ENCODE measurements at regions not wholly inside any gene's neighbourhood (a gene's known extent, or its start where the extent isn't known, plus 50 kb on each side); places are given as distances from the start of the nearest gene placed in this dataset.

DNA sequence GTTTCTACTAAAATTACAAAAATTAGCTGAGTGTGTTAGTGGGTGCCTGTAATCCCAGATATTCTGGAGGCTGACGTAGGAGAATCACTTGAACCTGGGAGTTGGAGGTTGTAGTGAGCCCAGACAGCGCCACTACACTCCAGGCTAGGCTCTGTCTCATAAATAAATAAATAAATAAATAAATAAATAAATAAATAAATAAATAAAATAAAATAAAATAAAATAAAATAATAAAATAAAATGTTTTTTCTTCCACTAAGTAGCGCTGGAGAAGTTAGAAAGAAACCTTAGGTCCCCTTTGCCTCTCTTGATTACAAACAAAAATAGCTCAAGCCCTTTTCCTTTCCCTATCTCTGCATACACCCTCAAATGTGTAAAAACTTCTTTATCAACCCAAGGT, 525.9 kb downstream of the IPMK start:
- Histone ChIP-seq H3K9ac (no peak overlapping the region), H3K4me3 (no peak overlapping the region), H3K27me3 (no peaks in the 10 kb centered on the region), H3K27ac (no peak overlapping the region), H4K20me1 (no peaks in the 10 kb centered on the region), H3K4me2 (no peak overlapping the region), H3K4me1 (no peaks in the 10 kb centered on the region), H3K9me3 (no peaks in the 10 kb centered on the region), H3K36me3 (no peaks in the 10 kb centered on the region)
- TF ChIP-seq Cebpa-rat (IDR thresholded peaks at IDR 0.05): no peak

DNA sequence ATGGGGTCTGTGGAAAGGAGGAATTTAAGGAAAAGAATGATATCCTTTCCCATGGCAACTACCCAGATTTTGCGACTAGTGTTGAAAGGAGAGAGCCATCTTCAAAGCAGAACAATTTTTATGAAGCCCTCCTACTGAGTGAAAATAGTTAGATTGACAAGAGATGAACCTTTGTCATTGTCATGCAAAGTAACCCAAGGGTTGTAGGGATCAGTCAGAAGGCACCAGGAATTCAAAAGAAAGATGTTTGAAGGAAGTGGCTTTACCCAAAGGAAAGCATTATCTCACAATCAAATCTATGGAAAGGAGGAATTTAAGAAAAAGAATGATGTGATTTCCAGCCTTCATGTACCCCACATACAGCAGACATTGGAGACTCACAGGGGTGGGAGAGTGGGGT, 544.4 kb downstream of the IPMK start:
- H3K36me3 ChIP-seq: no peaks in the 10 kb centered on the region
- H4K20me1 ChIP-seq: no peaks in the 10 kb centered on the region
- no peak for TF ChIP-seq Cebpa-rat (IDR thresholded peaks at IDR 0.05)
- H3K4me1 ChIP-seq: no peaks in the 10 kb centered on the region
- no peaks in the 10 kb centered on the region for H3K27me3 ChIP-seq
- no peak overlapping the region for H3K4me3 ChIP-seq
- H3K9me3 ChIP-seq: no peaks in the 10 kb centered on the region
- H3K4me2 ChIP-seq: no peak overlapping the region
- H3K9ac ChIP-seq: no peak overlapping the region
- no peak overlapping the region for H3K27ac ChIP-seq

DNA sequence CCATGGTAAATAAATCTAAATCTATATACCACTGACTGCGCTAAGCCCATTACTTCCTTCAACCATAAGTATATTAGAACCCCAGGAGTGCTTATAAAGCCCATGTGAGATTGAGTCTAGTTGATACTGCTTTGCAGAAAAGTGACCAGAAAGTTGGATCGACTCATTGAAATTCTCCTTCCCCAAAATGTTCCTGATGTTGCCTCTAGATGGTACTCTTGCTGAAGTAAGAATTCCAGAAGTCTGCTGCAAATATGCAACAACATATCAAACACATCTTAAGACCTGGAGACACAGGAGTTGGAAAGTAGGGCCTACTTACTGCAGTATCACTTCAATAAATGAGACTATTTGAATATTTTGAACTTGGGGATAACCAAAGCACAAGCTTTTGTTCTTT, 550.8 kb downstream of the IPMK start:
- no peak overlapping the region for H3K4me3 ChIP-seq
- H3K27ac ChIP-seq: no peak overlapping the region
- H3K4me2 ChIP-seq: no peak overlapping the region
- no peaks in the 10 kb centered on the region for H4K20me1 ChIP-seq
- no peaks in the 10 kb centered on the region for H3K36me3 ChIP-seq
- no peaks in the 10 kb centered on the region for H3K9me3 ChIP-seq
- H3K9ac ChIP-seq: no peak overlapping the region
- H3K27me3 ChIP-seq: no peaks in the 10 kb centered on the region
- TF ChIP-seq Cebpa-rat (IDR thresholded peaks at IDR 0.05): no peak
- no peaks in the 10 kb centered on the region for H3K4me1 ChIP-seq

DNA sequence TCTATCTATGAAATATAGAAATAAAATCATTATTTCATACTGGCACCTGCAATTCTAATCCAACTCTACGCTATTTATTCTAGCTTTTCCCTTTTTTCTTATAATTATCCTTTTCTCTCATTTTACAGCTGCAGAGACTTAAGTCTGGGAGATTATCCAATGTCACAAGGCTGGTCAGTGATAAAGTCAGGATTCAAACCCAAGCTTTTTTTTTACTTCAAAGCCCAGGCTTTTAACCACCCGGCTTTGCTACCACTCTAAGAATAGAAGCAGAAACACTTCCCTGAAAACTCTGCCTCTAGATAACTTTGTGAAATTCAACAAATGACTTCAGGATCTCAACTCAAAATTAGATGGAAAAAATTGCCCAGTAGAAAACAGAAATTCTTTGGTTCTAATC, 552.5 kb downstream of the IPMK start:
- Histone ChIP-seq H4K20me1 (no peaks in the 10 kb centered on the region), H3K9ac (no peak overlapping the region), H3K4me2 (no peak overlapping the region), H3K4me1 (no peaks in the 10 kb centered on the region), H3K27me3 (no peaks in the 10 kb centered on the region), H3K36me3 (no peaks in the 10 kb centered on the region), H3K9me3 (no peaks in the 10 kb centered on the region), H3K4me3 (no peak overlapping the region), H3K27ac (no peak overlapping the region)
- TF ChIP-seq Cebpa-rat (IDR thresholded peaks at IDR 0.05): no peak

DNA sequence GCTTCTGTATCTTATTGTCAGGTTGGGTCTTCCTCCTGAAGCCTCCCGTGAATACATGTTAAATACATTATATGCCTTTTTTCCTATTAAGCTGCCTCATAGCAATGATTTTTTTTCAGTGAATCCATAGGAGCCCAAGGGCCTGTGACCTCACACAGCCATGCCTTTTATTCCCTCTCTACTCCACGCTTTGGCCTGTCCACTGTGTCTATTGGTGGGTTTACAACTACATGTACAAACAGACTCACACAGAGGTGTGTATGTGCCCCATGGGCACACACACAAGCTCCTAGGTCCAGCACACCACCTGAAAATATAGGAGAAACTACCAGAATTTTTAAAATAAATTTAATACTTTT, 560.4 kb downstream of the IPMK start:
- H3K9ac ChIP-seq: no peak overlapping the region
- H4K20me1 ChIP-seq: no peaks in the 10 kb centered on the region
- H3K4me1 ChIP-seq: no peaks in the 10 kb centered on the region
- no peak for TF ChIP-seq Cebpa-rat (IDR thresholded peaks at IDR 0.05)
- H3K27ac ChIP-seq: no peak overlapping the region
- H3K36me3 ChIP-seq: no peaks in the 10 kb centered on the region
- H3K9me3 ChIP-seq: no peaks in the 10 kb centered on the region
- H3K4me2 ChIP-seq: no peak overlapping the region
- H3K27me3 ChIP-seq: no peaks in the 10 kb centered on the region
- no peak overlapping the region for H3K4me3 ChIP-seq

DNA sequence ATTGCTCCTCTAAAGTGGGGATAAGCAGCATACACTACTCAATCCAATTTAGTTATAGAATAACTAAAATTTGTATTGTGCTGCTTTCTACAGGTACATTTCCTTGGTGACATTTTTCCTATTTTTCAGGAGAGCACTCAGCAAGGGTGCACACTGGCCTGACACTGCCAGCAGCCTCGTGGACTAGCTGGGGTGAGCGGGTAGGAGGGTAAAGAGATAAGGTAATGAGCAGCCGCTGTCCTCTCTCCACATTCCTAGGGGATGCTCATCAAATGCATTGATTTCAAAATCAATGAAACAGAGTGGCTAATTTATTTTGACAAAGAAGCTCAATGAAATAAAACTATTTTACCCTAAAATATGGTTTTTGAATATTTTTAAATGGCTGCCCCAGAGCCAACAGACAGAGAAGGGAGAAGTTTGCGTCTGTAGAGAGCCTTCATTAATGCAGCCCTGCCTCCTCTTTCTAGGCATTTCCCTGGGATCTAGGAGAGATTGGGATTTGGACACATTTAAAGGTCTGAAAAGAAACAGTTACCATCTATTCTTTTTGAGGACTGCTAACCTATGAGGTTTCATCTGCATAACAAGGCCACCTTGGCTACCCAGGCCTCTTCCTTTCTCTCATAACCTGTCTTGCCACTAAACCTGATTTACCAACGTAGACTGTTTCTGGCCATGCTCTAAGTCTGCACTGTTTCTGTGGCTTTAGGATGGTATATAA, 561.0 kb downstream of the IPMK start:
- H3K4me1 ChIP-seq: no peaks in the 10 kb centered on the region
- no peak overlapping the region for H3K4me2 ChIP-seq
- H3K9ac ChIP-seq: no peak overlapping the region
- no peak for TF ChIP-seq Cebpa-rat (IDR thresholded peaks at IDR 0.05)
- H3K27ac ChIP-seq: no peak overlapping the region
- H3K4me3 ChIP-seq: no peak overlapping the region
- H3K9me3 ChIP-seq: no peaks in the 10 kb centered on the region
- H3K36me3 ChIP-seq: no peaks in the 10 kb centered on the region
- no peaks in the 10 kb centered on the region for H3K27me3 ChIP-seq
- H4K20me1 ChIP-seq: no peaks in the 10 kb centered on the region

DNA sequence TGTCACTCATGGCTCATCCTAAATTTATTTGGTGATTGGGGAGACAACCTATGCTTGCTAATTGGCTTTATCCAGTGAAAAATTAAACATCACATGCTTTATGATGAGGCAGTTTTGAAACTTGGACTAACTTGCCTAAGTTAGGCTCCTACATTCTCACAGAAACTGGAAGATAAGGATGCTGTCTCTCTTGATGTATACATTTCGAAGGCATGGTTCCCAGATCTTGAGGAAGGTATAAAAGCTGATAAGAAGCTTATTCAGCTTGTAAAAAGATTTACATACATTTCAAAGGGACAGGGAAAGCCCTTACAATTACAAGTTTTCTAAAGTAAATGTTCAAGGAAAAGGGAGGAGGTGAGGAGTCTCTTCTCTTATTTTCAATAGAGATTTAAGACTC, 561.7 kb downstream of the IPMK start:
- H3K9me3 ChIP-seq: no peaks in the 10 kb centered on the region
- H3K27me3 ChIP-seq: no peaks in the 10 kb centered on the region
- no peak overlapping the region for H3K4me3 ChIP-seq
- no peak for TF ChIP-seq Cebpa-rat (IDR thresholded peaks at IDR 0.05)
- H4K20me1 ChIP-seq: no peaks in the 10 kb centered on the region
- no peak overlapping the region for H3K27ac ChIP-seq
- H3K4me2 ChIP-seq: no peak overlapping the region
- no peaks in the 10 kb centered on the region for H3K4me1 ChIP-seq
- H3K36me3 ChIP-seq: no peaks in the 10 kb centered on the region
- no peak overlapping the region for H3K9ac ChIP-seq

DNA sequence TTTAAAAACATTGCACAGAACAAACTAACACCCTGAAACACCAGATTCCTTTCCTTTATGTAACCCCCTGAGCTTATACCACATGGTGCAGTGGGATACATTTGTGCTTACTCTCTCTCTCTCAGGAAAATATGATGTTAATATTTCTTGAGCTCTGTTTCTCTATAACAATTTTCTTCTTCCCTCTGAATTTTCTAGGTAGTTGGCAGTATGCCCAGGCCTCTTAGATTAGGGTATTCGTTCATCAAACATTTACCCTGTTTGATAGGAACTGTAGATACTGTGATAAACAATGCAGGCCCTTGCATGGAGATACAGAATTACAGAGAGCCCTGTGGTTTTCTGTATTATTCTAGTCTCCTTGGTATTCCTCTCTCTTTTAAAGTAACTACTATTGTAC, 567.8 kb downstream of the IPMK start:
- H3K4me3 ChIP-seq: no peak overlapping the region
- H3K27me3 ChIP-seq: no peaks in the 10 kb centered on the region
- H3K9ac ChIP-seq: no peak overlapping the region
- H3K4me1 ChIP-seq: no peaks in the 10 kb centered on the region
- no peaks in the 10 kb centered on the region for H3K9me3 ChIP-seq
- TF ChIP-seq Cebpa-rat (IDR thresholded peaks at IDR 0.05): no peak
- no peak overlapping the region for H3K27ac ChIP-seq
- H3K4me2 ChIP-seq: no peak overlapping the region
- no peaks in the 10 kb centered on the region for H3K36me3 ChIP-seq
- H4K20me1 ChIP-seq: no peaks in the 10 kb centered on the region

DNA sequence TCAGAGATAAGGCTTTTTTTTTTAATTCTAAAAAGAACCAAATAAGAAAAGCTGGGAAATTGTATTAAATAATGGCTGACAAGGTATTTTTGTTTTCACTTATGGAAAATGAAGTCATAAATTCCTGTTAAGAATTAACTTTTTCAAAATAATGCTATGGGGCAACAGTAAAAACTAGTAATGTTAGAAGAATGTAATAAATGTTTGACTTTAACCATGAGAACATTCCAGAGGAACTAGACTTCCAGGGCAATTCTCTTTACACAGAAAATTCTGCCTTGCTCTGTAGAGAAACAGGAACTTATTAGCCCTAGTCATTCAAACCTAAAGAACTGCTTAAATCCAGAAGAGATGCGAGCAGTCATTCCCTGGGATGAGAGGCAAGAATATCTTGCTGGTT, 571.1 kb downstream of the IPMK start:
- H3K4me2 ChIP-seq: no peak overlapping the region
- H3K36me3 ChIP-seq: no peaks in the 10 kb centered on the region
- H3K27me3 ChIP-seq: no peaks in the 10 kb centered on the region
- H3K4me3 ChIP-seq: no peak overlapping the region
- no peak overlapping the region for H3K9ac ChIP-seq
- no peak overlapping the region for H3K27ac ChIP-seq
- no peaks in the 10 kb centered on the region for H3K9me3 ChIP-seq
- no peak for TF ChIP-seq Cebpa-rat (IDR thresholded peaks at IDR 0.05)
- no peaks in the 10 kb centered on the region for H4K20me1 ChIP-seq
- H3K4me1 ChIP-seq: no peaks in the 10 kb centered on the region

DNA sequence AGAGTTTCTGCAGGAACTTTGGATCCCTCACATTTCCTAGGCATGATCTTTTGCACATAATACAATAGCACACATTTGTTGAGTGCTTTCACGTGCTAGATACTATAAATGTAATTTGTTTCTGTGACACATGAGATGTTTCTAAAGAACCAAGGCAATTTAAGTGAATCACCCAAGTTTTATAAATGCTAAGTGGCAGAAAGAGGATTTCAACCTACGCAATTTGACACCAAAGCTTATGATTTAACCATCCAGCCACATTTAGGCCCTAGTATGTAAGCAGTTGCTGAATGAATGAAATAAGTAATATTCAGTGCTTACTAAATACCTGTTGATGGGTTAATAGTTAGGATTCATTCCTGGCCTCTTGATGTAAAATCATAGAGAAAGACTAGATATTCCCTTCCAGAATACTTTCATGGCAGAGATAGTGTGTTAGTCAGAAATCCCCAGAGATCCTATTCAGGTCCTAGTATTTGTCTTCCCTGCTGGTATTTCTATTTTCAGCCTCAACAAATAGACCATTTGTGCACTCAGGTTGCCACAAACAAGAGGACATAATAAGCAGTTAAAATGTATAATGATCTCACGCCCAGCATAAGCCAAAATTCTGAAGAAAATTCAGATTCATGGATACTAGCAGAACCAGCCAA, 572.6 kb downstream of the IPMK start:
- Histone ChIP-seq H3K9ac (no peak overlapping the region), H3K4me2 (no peak overlapping the region), H3K36me3 (no peaks in the 10 kb centered on the region), H4K20me1 (no peaks in the 10 kb centered on the region), H3K4me1 (no peaks in the 10 kb centered on the region), H3K27me3 (no peaks in the 10 kb centered on the region), H3K27ac (no peak overlapping the region), H3K4me3 (no peak overlapping the region), H3K9me3 (no peaks in the 10 kb centered on the region)
- TF ChIP-seq Cebpa-rat (IDR thresholded peaks at IDR 0.05): no peak

Measured in BLaER1 (cell line).